PC-3 (cell line): ENCODE measurements at regions not wholly inside any gene's neighbourhood (a gene's known extent, or its start where the extent isn't known, plus 50 kb on each side); places are given as distances from the start of the nearest gene placed in this dataset.
A peak's percentile ranks its signal among the peaks of the same experiment; 100 is the strongest.

Experiments
- EZH2phosphoT487 ChIP-seq: fragments of 300-600 bp; sonication (generic); IDR thresholded peaks from 2 replicates; pipeline ENCODE4 v1.6.1; 2018; ENCODE audit warnings: mild to moderate bottlenecking, antibody characterized with exemption, low read length, borderline replicate concordance
- TF ChIP-seq, protein P1 (sequence below): fragments of 300-600 bp; sonication (generic); conservative IDR thresholded peaks from 2 replicates; pipeline ENCODE4 v1.5.1; 2017; ENCODE audit warnings: antibody characterized with exemption, low read depth, mild to moderate bottlenecking, low read length

DNA sequence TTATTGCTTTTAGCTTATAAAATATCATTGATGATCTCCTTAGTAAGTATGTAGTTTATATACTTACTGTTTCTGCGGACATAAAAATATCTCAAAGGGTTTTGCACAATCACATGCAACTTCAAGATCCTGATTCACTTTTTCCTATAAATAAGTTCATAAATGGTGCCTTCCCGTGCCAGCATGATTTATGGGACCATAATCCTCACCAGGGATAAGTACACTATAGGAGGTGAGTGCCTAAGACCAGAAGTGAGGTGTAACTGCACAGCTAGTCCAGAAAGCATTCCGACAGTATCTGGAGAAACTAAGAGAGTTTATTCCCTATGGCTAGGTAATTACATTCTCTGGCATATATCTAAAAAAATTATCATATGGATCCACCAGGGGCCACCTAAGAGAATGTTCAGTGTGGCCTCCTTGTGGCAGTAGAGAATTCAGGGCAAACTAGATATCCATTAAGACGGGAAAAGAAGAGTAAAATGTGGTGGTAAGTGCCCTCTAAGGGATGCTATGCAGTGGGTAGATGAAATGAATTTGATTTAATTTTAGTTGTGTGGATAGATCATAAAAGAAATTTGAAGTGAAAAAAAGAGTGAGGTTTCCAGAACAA lies 402.5 kb upstream of the SLC24A2 start:
- TF ChIP-seq, protein P1, sequence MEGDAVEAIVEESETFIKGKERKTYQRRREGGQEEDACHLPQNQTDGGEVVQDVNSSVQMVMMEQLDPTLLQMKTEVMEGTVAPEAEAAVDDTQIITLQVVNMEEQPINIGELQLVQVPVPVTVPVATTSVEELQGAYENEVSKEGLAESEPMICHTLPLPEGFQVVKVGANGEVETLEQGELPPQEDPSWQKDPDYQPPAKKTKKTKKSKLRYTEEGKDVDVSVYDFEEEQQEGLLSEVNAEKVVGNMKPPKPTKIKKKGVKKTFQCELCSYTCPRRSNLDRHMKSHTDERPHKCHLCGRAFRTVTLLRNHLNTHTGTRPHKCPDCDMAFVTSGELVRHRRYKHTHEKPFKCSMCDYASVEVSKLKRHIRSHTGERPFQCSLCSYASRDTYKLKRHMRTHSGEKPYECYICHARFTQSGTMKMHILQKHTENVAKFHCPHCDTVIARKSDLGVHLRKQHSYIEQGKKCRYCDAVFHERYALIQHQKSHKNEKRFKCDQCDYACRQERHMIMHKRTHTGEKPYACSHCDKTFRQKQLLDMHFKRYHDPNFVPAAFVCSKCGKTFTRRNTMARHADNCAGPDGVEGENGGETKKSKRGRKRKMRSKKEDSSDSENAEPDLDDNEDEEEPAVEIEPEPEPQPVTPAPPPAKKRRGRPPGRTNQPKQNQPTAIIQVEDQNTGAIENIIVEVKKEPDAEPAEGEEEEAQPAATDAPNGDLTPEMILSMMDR = peak; percentile 54
- TF ChIP-seq EZH2phosphoT487 = no peak
